ENCODE measurements at regions not wholly inside any gene's neighbourhood (a gene's known extent, or its start where the extent isn't known, plus 50 kb on each side); places are given as distances from the start of the nearest gene placed in this dataset.

- no peak for TF ChIP-seq CHD7 (IDR thresholded peaks at IDR 0.05; ENCODE audit: insufficient replicate concordance, low read length)
- TF ChIP-seq POU5F1 (IDR thresholded peaks at IDR 0.05; ENCODE audit: low read depth, low read length), result no peak
- TF ChIP-seq BRCA1 (IDR thresholded peaks at IDR 0.05; ENCODE audit: low read depth, low read length), result no peak
- TF ChIP-seq RAD21 (IDR thresholded peaks at IDR 0.05 in 1 of 2, conservative IDR thresholded peaks at IDR 0.05 in 1 of 2; ENCODE audit: low read depth in 2 of 2, low read length in 2 of 2), result no peak
- no peak for TF ChIP-seq EP300 (IDR thresholded peaks at IDR 0.05; ENCODE audit: borderline replicate concordance in 1 of 2, low read depth in 2 of 2, low read length in 2 of 2)
- TF ChIP-seq CBX8 (IDR thresholded peaks at IDR 0.05; ENCODE audit: borderline replicate concordance, low read depth, low read length), result no peak
- TF ChIP-seq ZNF274 (IDR thresholded peaks at IDR 0.05; ENCODE audit: borderline replicate concordance, extremely low read depth, low read length), result no peak
- TF ChIP-seq EZH2 (IDR thresholded peaks at IDR 0.05; ENCODE audit: low read depth, low read length, severe bottlenecking), result no peak
- TF ChIP-seq EGR1 (IDR thresholded peaks at IDR 0.05; ENCODE audit: borderline replicate concordance, low read depth, low read length), result no peak
These were observed 100.3 kb downstream of the NDFIP1 start (continued) for GRCh38 chr5:142208777-142209312.
